SIG-M5 treated with dmso at 0.1 percent for 504 hours (cell line): ENCODE measurements at regions not wholly inside any gene's neighbourhood (a gene's known extent, or its start where the extent isn't known, plus 50 kb on each side); places are given as distances from the start of the nearest gene placed in this dataset.
"Not testable (repeated sequence)": the region's sequence is repeated elsewhere in the genome, so short reads cannot be mapped to it uniquely, and the experiment has no call there.

ENCODE experiments used
- DNase-seq: peaks from one replicate; lab custom pipeline; 2025; ENCODE audit not compliant: unreplicated experiment; lab: John Stamatoyannopoulos, UW

GRCh38 chr2:52341732-52342131, 1309.8 kb upstream of the NRXN1 start:
- DNase-seq, result no peak

GRCh38 chr2:52340171-52340570, 1308.2 kb upstream of the NRXN1 start:
- no peak for DNase-seq

GRCh38 chr2:52337786-52338185, 1305.9 kb upstream of the NRXN1 start:
- not testable (repeated sequence) for DNase-seq

DNA sequence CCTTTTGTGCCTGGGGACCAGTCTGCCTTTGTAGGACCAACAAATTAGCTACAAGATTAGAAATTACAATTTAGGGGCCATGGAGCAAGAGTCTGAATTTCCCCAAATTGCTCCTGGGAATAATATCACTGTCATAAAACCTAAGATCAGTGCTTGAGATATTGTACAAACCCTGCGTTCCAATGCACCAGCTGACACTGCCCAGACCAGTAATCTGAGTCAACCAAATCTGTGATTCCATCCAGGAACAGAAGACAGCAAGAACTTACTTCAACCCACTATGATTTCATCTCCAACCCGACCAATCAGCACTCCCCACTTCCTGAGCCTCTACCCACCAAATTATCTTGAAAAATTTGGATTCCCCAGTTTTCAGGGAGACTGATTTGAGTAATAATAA, 1305.0 kb upstream of the NRXN1 start:
- DNase-seq, result no peak

DNA sequence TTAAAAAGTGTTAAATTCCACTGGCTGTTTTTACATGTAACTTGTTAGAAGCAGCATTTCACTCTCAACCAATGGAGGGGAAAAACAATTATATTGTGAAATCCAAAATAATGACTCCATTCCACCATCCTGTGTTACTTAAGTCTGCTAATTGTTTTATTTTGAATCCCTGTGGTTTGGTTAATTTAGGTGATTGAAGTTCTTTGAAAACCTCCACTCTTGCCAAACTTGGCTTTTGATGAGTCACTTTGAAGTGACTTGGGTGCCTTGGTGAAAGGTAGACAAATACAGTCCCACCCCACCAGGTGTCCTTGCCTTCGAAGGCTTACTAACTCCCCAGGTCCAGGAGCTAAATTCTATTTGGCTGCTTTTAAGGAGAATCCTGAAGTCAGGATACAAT, 1303.8 kb upstream of the NRXN1 start:
- DNase-seq, result no peak

- DNase-seq, result no peak
Observed at GRCh38 chr2:52334185-52334584, 1302.3 kb upstream of the NRXN1 start.

GRCh38 chr2:52327641-52328040, 1295.7 kb upstream of the NRXN1 start:
- no peak for DNase-seq

GRCh38 chr2:52314231-52314630, 1282.3 kb upstream of the NRXN1 start:
- DNase-seq, result no peak

GRCh38 chr2:52312486-52312885, 1280.6 kb upstream of the NRXN1 start:
- no peak for DNase-seq

DNA sequence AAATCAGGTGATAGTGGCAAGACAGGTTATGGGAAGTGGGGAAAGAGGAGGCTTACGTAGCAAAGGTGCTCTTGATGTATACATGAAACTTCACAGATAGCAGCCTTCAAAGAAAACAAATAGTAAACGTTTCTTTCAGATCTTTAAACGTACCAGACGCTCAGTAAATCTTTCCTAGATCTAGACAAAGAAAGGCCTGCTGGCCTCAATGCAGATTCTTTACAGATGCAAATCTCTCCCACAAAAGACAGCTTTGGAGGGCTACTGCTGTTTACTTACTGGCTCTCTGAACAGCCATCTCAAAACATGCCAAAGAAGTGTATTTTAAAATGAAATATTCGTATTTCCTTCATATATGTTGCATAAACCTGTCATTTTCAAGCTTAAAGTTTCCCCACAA, 1279.9 kb upstream of the NRXN1 start:
- no peak for DNase-seq

DNA sequence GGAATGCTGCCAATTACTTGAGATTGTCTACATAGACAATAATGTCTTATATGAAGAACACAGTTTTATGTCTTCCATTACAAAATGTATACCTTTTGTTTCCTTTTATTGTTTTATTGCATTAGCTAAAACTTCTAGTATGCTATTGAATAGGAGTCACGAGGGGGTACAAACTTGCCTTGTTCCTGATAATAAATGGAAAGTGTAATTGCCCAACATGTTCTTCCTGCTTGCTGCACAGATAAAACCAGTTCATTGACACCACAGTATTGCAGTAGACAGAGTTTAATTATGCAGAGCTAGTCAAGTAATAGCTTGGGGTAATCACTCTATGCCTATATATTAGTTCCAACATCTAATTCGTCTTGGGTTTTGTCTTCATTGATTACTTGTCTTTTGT, 1276.2 kb upstream of the NRXN1 start:
- DNase-seq, result no peak

DNA sequence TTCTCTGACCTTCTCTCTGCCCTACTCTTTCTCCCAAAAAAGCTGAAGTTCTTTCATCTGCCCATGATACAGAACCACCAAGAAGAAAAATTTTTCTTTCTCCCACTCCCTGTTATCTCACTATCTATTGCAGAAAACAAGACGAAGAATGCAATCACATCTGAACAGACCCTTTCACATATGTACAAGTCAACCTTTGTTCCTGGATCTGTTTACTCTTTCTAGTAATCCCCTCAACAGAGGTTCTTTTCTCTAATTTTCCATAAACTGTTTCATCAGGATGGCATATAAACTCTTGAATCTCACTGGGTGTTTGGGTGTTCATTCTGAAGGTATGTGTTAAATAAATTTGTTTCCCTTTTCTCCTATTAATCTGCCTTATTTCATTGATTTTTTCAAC, 1262.7 kb upstream of the NRXN1 start:
- no peak for DNase-seq

DNA sequence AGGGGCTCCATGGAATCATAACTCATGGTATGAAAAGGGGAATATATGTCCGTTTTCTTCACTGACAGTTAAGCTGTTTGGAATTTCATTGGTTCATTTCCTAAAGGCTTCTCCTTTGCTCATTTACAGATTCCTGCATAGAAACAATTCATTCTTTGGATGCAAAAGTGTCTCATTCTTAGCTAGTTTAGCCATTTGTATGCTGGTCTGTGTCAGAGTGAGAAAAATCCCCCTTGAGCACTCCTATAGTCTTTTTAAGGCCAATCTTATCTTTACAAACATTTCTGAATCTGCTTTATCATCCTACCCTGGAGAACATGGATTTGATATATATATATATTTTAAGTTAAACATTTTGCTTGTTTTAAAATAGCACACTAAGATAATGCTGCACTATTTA, 1260.9 kb upstream of the NRXN1 start:
- DNase-seq, result no peak

DNA sequence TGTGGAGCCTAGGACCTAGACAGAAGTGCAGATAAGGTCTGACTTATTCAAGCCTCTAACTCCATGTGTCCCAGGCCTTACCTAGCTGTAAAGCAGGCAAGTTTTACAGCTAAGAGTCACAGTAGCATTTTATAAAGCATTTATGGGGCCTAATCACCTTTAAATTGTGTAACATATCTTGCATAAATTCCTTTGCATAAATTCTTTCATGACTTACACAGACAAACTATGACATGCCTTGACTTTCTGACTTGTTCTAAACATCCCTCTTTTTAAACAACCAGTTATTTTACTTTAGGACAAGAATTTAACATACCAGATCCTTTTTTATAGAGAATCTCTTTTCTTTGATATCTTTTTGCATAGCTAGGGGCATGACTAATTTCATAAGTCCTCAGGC, 1257.8 kb upstream of the NRXN1 start:
- DNase-seq, result no peak

DNA sequence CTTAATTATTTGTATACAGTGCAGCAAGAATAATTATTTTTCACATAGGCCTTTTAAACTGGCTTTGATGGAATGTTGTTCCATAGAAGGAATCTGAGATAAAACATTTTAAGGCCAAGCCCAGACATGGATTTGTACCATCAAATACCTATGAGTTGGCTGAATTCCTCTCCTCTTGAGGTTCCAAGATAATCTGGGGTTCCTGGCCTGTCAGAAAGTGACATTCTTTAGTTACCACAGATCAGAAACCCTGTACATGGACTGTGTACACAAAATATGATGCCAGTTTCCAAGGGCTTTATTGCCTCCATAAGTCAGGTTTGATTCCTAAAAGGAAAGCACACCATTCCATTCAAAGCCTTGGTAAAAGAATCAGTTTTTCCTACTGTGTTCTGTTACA, 1256.7 kb upstream of the NRXN1 start:
- no peak for DNase-seq

- DNase-seq, result no peak
Observed at GRCh38 chr2:52269696-52270485, 1238.0 kb upstream of the NRXN1 start.

DNA sequence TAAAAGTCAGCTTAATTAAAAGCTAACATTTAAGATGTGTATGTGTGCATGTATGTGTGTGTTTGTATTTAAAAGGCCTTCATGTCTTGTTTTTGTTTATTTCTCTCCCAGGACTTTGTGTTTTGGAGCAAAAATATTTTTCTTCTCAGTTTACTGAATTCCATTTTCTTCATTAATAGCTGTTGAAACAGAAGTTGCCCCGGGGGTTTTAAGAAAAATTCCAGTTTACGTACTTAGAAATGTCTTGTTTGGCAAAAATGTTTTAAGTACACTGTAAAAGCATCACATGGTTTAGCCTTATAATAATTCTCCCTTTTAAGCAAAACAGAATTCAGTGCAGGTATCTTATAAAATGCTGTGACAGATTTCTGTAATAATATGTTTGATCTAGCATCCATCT, 1233.0 kb upstream of the NRXN1 start:
- no peak for DNase-seq

DNA sequence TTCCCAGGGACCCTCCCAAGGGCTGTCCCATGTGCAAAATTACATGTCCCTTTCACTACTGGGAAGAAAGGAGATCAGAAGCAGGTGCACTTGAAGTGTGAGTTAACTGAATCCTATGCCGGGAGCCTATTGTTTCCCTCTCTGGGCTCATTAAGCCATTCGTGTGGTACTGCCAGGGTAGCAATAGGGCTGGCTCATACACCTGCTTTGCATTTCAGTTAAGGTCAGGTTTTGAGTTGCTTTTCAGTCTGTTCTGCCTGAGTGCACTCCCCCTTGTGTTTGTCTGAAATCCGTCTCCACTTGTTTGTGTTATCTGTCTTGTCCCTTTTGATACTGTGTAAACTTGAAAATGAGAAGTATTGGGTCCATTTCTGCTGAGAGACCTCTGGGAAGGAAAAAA, 1232.6 kb upstream of the NRXN1 start:
- DNase-seq, result no peak

DNA sequence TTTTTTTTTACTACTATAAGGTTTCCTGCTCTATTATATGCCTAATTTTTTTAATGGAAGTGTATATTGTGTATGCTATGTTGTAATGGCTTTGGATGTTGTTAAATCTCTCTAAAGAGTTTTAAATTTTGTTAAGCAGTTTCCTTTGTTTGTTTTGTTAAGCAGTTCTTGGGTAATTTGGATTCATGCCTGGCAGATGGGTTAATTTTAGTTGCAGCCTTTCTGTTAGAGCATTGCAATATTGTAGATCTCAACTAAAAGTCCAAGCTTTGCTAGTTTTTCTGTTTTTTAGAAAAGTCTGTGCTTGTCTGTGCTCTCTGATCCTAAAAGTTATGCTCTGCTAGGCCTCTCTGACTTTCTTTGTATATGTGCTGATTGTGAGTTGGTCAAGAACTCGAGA, 1229.0 kb upstream of the NRXN1 start:
- no peak for DNase-seq

GRCh38 chr2:52258967-52259366, 1227.0 kb upstream of the NRXN1 start:
- not testable (repeated sequence) for DNase-seq

GRCh38 chr2:52258038-52258437, 1226.1 kb upstream of the NRXN1 start:
- DNase-seq, result no peak

DNA sequence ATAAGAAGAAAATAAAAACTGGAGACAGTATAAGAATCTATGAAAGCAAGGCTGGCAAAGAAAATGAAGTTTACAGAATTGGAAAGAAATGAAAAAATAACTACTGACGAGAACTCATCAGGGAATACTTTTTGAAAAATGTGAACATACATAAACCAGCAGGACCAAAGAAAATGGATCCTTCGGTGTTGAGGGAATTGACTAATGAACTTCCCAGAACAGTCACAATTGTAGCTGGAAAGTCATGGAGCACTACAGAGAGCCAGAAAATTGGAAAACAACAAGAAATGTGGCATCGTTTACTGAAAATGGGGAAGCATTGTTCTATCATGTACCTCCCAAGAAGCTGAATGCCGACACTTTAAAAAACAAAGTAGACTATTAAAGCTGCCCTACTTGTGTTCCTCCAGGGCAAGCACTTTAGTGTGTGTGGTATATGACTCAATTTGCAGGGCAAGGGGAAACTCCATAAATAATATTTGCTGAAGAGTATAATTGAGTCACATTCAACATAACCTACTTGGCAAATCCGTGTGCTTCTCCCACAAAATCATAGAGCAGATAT, 1221.6 kb upstream of the NRXN1 start:
- no peak for DNase-seq

DNA sequence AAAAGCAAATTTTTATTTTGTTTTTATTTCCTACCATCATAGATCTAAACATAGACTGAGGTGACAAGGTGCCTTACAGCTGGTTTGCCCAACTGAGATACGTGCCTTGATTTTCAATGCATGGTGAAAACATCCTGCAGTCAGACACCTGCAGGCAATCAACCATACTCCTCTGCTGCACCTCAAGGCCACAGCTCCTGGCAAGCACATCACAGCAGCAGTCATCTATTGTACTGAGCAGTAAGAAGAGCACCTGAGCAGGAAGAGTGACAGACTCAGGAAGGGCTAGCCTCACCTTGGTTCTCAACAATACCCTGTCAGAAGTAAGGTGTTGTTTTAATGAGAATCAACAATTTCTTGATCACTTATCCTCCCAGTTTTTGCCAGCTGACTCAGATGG, 1206.8 kb upstream of the NRXN1 start:
- no peak for DNase-seq
